Spinal cord (tissue), 9 donors: ENCODE measurements at regions not wholly inside any gene's neighbourhood (a gene's known extent, or its start where the extent isn't known, plus 50 kb on each side); places are given as distances from the start of the nearest gene placed in this dataset.

Experiments
- DNase-seq, 6 donors: peaks; one replicate each; pipeline versions ENCODE4 v3.0.0 to v3.0.0-alpha.2; 2013 to 2015; ENCODE audit warnings: low spot score in 6 of 6, low read depth in 4 of 6
- H3K27ac ChIP-seq: one replicate; pipeline ENCODE4 v1.5.1; 2013; ENCODE audit warnings: low read depth, low read length, control low read depth
- H3K27me3 ChIP-seq: one replicate; pipeline ENCODE4 v1.6.1; 2013; ENCODE audit warnings: low read length; ENCODE audit not compliant: control insufficient read depth, insufficient read depth
- H3K36me3 ChIP-seq: one replicate; pipeline ENCODE4 v1.6.1; 2013; ENCODE audit warnings: low read length; ENCODE audit not compliant: control insufficient read depth, insufficient read depth
- H3K4me1 ChIP-seq: one replicate; pipeline ENCODE4 v1.6.1; 2013; ENCODE audit warnings: low read length; ENCODE audit not compliant: control insufficient read depth, insufficient read depth
- H3K4me3 ChIP-seq: one replicate; pipeline ENCODE4 v1.5.1; 2013; ENCODE audit warnings: low read depth, low read length, control low read depth
- H3K9me3 ChIP-seq: one replicate; pipeline ENCODE4 v1.6.1; 2013; ENCODE audit warnings: low read length; ENCODE audit not compliant: control insufficient read depth, insufficient read depth
- WGBS: methylation state at CpG from one replicate; pipeline ENCODE4 v1.1.5; 2013; ENCODE audit warnings: missing lambda C conversion rate; ENCODE audit not compliant: insufficient coverage; 5-methylcytosine and 5-hydroxymethylcytosine counted together
- donor health status: healthy.

- Histone ChIP-seq H3K27ac (no peak overlapping the region), H3K27me3 (no peaks in the 10 kb centered on the region), H3K36me3 (no peaks in the 10 kb centered on the region), H3K4me1 (peaks cover 6% of the 10 kb centered on the region), H3K9me3 (no peaks in the 10 kb centered on the region), H3K4me3 (no peak overlapping the region)
- DNase-seq, result no peak
- WGBS, result 82% methylated on average over 5 of the region's 6 CpGs
Observed at GRCh38 chr2:128617029-128617590, 298.4 kb upstream of the HS6ST1 start.

- Histone ChIP-seq H3K4me3 (no peak overlapping the region), H3K4me1 (peaks cover 6% of the 10 kb centered on the region), H3K27ac (no peak overlapping the region), H3K36me3 (no peaks in the 10 kb centered on the region), H3K27me3 (no peaks in the 10 kb centered on the region), H3K9me3 (no peaks in the 10 kb centered on the region)
- 90% methylated on average over 5 of the region's 6 CpGs for WGBS
- no peak for DNase-seq
Observed at GRCh38 chr2:128617661-128618060, 299.0 kb upstream of the HS6ST1 start.

GRCh38 chr2:128618642-128619041, 300.0 kb upstream of the HS6ST1 start:
- Histone ChIP-seq H3K27ac (no peak overlapping the region), H3K9me3 (no peaks in the 10 kb centered on the region), H3K36me3 (no peaks in the 10 kb centered on the region), H3K27me3 (no peaks in the 10 kb centered on the region), H3K4me3 (no peak overlapping the region), H3K4me1 (peaks cover 5% of the 10 kb centered on the region)
- DNase-seq, result no peak
- 95% methylated on average over 2 of the region's 2 CpGs for WGBS

GRCh38 chr2:128619471-128620325, 301.0 kb upstream of the HS6ST1 start:
- H3K4me3 ChIP-seq, result no peak overlapping the region
- WGBS, result 89% methylated on average over 12 of the region's 18 CpGs
- H3K4me1 ChIP-seq, result peaks cover 16% of the 10 kb centered on the region

DNA sequence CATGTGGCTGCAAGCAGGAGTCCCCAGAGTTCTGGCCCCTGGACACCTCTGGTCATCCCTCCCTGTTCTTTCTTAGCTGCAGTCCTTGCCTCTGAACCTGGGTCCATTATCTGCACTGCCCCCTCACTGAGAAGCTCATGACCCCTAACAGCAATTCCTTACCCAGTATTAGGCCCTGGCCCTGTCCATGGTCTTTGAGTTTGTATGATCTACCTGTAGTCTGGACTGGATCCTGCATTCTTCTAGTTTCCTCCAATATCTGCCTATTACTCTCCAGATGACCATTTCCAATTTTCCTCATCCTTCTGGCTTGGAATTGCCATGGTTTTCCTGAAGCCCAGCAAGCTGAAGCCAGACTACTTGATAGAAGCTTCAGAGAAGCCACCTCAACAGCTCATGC, 302.4 kb upstream of the HS6ST1 start:
- DNase-seq, result no peak
- no peak overlapping the region for H3K4me3 ChIP-seq
- H3K4me1 ChIP-seq, result peaks cover 16% of the 10 kb centered on the region
- H3K27ac ChIP-seq, result no peak overlapping the region
- H3K36me3 ChIP-seq, result no peaks in the 10 kb centered on the region
- no peaks in the 10 kb centered on the region for H3K27me3 ChIP-seq
- H3K9me3 ChIP-seq, result no peaks in the 10 kb centered on the region

More at GRCh38 chr2:128619471-128620325, 301.0 kb upstream of the HS6ST1 start:
- Histone ChIP-seq H3K9me3 (no peaks in the 10 kb centered on the region), H3K36me3 (no peaks in the 10 kb centered on the region), H3K27ac (no peak overlapping the region), H3K27me3 (no peaks in the 10 kb centered on the region)
- no peak for DNase-seq

DNA sequence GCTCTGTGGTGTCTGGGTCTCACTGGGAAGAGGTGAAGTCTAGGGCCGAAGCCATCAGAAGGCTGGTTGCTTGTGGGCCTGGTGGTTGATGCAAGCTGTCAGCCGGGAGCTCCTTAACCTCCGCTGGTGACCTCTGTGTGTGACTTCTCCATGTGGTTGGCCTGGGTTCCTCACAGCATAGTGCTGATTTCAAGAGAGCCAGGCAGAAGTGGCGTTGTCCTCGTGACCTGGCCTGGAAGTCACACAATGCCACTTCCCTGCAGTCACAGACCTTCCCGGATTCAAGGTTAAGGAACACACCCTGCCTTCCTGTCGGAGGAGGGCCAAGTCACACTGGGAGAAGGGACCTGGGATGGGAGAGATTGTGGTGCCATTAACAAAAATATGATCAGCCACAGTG, 303.7 kb upstream of the HS6ST1 start:
- no peak overlapping the region for H3K4me3 ChIP-seq
- WGBS, result 95% methylated on average over 5 of the region's 7 CpGs
- no peak for DNase-seq

GRCh38 chr2:128622955-128623620, 304.4 kb upstream of the HS6ST1 start:
- Histone ChIP-seq H3K27me3 (no peaks in the 10 kb centered on the region), H3K9me3 (no peaks in the 10 kb centered on the region), H3K4me3 (no peak overlapping the region), H3K27ac (no peak overlapping the region), H3K4me1 (peaks cover 22% of the 10 kb centered on the region), H3K36me3 (no peaks in the 10 kb centered on the region)
- 96% methylated on average over 12 of the region's 13 CpGs for WGBS
- DNase-seq, result no peak

More for the DNA sequence above, 303.7 kb upstream of the HS6ST1 start:
- no peaks in the 10 kb centered on the region for H3K36me3 ChIP-seq
- no peaks in the 10 kb centered on the region for H3K27me3 ChIP-seq
- H3K27ac ChIP-seq, result no peak overlapping the region
- peaks cover 22% of the 10 kb centered on the region for H3K4me1 ChIP-seq
- H3K9me3 ChIP-seq, result no peaks in the 10 kb centered on the region

GRCh38 chr2:128623776-128624761, 305.4 kb upstream of the HS6ST1 start:
- Histone ChIP-seq H3K9me3 (no peaks in the 10 kb centered on the region), H3K27ac (no peak overlapping the region), H3K27me3 (no peaks in the 10 kb centered on the region), H3K4me3 (no peak overlapping the region), H3K4me1 (peaks cover 22% of the 10 kb centered on the region), H3K36me3 (no peaks in the 10 kb centered on the region)
- DNase-seq, result peak in 2 of 6 donors; percentile 66 to 71
- WGBS, result 80% methylated on average over 18 of the region's 18 CpGs

DNA sequence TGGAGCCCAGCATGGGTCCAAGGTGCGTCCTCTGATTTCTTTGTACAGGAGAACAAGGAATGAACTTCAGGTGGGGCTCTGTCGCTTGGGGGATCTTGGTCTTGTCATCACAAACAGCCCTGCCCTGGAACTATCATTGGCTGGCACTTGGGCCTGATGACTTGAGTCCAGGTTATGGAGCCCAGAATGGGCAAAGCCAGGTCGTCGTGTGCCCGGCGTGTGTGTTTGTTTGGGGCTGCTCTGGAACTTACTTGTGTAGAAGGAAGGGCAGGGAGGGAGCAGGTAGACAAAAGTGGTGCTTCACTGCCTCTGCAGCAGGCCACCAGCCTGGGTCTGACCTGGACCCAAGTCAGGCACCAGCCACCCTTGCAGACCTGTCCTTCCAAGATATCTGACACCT, 306.3 kb upstream of the HS6ST1 start:
- Histone ChIP-seq H3K4me1 (peaks cover 22% of the 10 kb centered on the region), H3K27ac (no peak overlapping the region), H3K9me3 (no peaks in the 10 kb centered on the region), H3K36me3 (no peaks in the 10 kb centered on the region), H3K4me3 (no peak overlapping the region), H3K27me3 (no peaks in the 10 kb centered on the region)
- WGBS, result over 99% methylated on average over 6 of the region's 6 CpGs
- no peak for DNase-seq
